ENCODE measurements at regions not wholly inside any gene's neighbourhood (a gene's known extent, or its start where the extent isn't known, plus 50 kb on each side); places are given as distances from the start of the nearest gene placed in this dataset.

- TF ChIP-seq CTCF (IDR thresholded peaks at IDR 0.05; ENCODE audit: low read length) (no peak), EZH2 (IDR thresholded peaks at IDR 0.05; ENCODE audit: borderline replicate concordance, low read length) (no peak)
These were observed 1556.5 kb upstream of the C9orf72 start for GRCh38 chr9:29129763-29130162.
